Fibroblast of the aortic adventitia (primary cell): ENCODE measurements at regions not wholly inside any gene's neighbourhood (a gene's known extent, or its start where the extent isn't known, plus 50 kb on each side); places are given as distances from the start of the nearest gene placed in this dataset.

ENCODE experiments used
- DNase-seq: peaks from one replicate; pipeline ENCODE4 v3.0.0-alpha.2; 2010; ENCODE audit warnings: low read depth
- H3K4me3 ChIP-seq: 2 replicates; pipeline ENCODE4 v1.5.1; 2011; ENCODE audit warnings: low read depth, mild to moderate bottlenecking, control low read depth, low read length, moderate library complexity
- TF ChIP-seq, protein P1 (sequence below): IDR thresholded peaks from 2 replicates; pipeline ENCODE4 v1.5.1; 2011; ENCODE audit warnings: mild to moderate bottlenecking, low read length, control low read depth, inconsistent platforms; ENCODE audit not compliant: insufficient read depth

DNA sequence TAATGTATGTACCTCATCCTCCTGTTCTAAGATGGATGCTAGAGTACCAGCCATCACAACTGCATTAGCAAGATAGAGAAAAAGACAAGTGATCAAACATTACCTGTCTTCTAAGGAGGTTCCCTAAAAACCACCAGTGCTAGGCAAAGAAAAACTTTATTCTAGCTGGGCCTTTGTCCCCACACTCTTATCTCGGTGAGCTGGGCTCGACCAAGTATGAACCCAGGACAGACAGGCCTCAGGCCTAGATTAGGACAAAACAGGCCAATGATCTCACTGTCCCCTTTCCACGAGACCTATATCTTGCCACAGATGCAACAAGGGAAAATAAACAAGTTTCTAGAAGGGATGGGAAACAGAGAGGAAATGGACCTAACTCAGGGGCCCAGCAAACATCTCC lies 127.6 kb upstream of the PKDCC start:
- no peak overlapping the region for H3K4me3 ChIP-seq
- no peak for DNase-seq
- TF ChIP-seq, protein P1, sequence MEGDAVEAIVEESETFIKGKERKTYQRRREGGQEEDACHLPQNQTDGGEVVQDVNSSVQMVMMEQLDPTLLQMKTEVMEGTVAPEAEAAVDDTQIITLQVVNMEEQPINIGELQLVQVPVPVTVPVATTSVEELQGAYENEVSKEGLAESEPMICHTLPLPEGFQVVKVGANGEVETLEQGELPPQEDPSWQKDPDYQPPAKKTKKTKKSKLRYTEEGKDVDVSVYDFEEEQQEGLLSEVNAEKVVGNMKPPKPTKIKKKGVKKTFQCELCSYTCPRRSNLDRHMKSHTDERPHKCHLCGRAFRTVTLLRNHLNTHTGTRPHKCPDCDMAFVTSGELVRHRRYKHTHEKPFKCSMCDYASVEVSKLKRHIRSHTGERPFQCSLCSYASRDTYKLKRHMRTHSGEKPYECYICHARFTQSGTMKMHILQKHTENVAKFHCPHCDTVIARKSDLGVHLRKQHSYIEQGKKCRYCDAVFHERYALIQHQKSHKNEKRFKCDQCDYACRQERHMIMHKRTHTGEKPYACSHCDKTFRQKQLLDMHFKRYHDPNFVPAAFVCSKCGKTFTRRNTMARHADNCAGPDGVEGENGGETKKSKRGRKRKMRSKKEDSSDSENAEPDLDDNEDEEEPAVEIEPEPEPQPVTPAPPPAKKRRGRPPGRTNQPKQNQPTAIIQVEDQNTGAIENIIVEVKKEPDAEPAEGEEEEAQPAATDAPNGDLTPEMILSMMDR = no peak

DNA sequence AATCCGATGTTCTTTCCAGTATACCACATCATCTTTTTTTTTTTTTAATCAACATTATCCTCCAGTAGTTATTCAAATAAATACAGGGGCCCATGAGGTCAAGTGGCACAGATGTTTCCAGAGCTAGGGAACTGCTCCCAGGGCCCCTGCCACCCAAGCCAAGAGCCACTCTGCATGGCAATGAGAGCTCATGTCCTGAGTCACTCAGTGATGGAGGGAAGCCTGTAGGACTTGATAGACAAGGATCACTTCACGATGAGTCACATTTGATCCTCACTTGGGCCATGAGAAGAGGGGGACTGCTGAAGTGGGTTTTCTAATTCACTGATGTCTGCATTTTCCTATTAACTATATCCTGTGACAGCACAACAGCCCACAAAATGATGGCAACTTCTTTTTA lies 127.0 kb upstream of the PKDCC start:
- DNase-seq = no peak

DNA sequence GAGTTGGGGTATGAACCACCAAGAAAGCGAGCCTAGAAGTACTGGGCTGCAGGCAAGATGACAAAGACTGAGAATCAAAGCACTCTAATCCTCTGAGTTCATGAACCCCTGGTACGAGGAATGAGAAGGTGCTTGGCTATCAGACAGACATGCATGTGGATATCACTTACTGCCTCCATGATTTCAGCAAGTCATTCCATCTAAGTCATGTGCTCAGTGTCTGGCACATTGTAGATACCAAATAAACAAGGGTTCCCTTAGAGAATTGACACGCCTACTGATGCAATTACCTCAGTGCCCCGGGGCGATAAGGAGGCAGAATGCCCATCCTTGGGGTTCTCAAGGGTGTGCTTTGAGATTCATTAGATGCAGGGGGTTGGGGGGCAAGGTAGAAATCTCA lies 125.6 kb upstream of the PKDCC start:
- no peak overlapping the region for H3K4me3 ChIP-seq
- TF ChIP-seq, protein P1 = no peak
- peak; percentile 79 for DNase-seq

More for the DNA sequence above, 127.0 kb upstream of the PKDCC start:
- TF ChIP-seq, protein P1 = no peak
- no peak overlapping the region for H3K4me3 ChIP-seq

DNA sequence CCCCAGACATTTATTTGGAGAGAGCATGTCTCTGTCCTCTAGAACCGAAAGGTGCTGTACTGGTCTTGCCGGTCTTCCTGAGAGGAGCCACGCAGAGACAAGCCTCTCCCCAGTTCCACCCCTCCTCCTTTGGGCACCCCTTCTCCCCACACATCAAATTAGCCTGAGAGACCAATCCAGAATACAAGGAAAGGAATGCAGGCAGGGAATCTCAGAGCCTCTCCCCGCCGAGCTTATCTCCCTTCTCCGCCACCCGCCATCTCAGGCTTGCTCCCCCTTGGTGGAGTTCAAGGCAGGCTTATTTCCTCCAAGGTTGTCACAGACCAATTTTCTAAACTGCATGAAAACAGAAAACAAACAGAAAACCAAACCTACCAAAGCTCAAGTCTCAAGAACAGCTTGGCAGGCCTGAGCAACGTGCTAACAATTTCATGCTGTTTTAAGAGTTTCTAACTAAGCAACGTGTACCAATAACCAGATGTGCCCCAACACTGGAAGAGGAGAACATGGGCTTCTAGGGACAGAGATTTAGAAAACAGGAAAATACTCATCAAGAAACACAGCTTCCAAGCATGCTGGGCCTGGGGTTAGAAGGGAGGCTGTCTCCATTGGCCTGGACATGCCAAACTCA lies 124.5 kb upstream of the PKDCC start:
- DNase-seq = no peak
- TF ChIP-seq, protein P1 = no peak
- H3K4me3 ChIP-seq = no peak overlapping the region

DNA sequence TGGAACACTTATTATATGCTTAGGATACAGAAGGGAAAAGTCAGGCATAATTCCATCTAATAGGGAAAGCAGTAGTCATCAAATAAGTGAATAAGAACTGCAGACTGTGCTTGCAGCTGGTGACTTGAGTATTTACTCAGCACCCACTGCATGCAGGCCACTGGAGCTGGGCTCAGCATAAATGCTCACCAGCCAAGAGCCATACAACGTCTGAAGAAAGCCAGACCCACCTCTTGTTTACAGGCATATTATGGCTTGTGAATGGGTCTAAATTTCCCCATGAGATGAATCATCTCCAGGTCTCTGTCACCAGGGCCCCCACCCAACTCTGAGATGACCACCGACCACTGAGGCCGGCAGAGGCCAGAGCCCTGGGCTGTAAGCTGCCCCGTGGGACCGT lies 123.8 kb upstream of the PKDCC start:
- TF ChIP-seq, protein P1 = no peak
- no peak overlapping the region for H3K4me3 ChIP-seq
- DNase-seq = no peak

DNA sequence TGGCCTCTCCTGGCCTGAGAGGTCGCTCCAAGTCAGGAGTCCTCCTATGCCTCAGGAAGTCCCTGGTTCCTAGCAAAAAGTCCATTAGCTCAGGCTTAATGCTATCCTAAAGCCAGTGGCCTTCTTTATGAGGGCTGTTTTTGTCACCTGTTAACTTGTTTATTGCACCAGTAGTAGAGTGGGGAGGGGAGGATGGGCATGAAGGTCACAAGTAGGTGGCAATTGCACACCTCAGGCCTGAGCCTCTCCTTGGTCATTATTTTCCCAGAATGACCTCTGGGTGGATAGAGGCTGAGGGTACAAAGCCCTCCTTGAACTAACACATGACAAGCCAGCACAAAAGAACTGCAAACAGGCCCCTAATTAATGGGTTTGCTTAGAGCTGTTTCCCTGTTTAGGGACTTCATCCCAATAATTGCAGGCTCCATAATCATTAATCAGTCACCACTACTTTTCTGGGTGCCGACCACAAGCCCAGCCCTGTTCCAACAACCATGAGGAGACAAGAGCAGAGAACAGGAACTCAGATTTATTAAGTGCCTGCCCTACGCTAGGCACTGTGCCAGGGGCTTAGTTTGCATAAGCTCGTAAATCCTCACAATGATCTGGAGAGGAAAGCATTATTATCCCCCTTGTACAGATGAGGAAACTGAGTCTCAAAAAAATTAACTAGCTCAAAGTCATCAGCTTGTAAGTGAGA lies 123.0 kb upstream of the PKDCC start:
- no peak overlapping the region for H3K4me3 ChIP-seq
- no peak for DNase-seq
- TF ChIP-seq, protein P1 = no peak

DNA sequence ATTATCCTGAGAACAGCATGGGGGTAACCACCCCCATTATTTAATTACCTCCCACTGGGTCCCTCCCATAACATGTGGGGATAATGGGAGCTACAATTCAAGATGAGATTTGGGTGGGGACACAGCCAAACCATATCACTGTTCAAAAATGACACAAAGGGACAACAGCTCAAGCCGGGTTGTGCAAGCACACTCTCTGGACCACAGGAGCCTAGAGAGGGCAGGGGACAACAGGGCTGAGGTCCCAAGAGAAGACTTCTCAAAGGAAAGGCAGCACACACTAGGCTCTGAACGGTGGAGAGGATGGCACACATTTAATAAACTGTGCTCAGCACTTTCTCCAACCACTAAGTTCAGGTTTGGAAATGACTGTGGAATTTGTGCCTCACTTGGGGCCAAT lies 122.1 kb upstream of the PKDCC start:
- DNase-seq = no peak

More for the DNA sequence above, 122.1 kb upstream of the PKDCC start:
- TF ChIP-seq, protein P1 = no peak
- H3K4me3 ChIP-seq = no peak overlapping the region
